ENCODE measurements at regions not wholly inside any gene's neighbourhood (a gene's known extent, or its start where the extent isn't known, plus 50 kb on each side); places are given as distances from the start of the nearest gene placed in this dataset.

- Histone ChIP-seq H3K4me3 (no peak overlapping the region), H3K27ac (no peak overlapping the region), H3K4me1 (no peaks in the 10 kb centered on the region), H3K27me3 (peaks cover 0 to 7% (median 0%) of the 10 kb centered on the region in 9 donors), H3K36me3 (no peaks in the 10 kb centered on the region), H3K9me3 (peaks cover 0 to 72% (median 34%) of the 10 kb centered on the region in 12 donors)
- ATAC-seq (no peak), DNase-seq (peak; percentile 5 to 40 (median 6))
- intact Hi-C loops (cut with DNase I) = no loop called here
- 70 to 78% (median 72%) methylated on average over 33 of the region's 33 CpGs for WGBS, 4 donors
- TF ChIP-seq CTCF (IDR thresholded peaks at IDR 0.05) = no peak
- no peak for TF ChIP-seq POLR2A (IDR thresholded peaks at IDR 0.05)
Observed at GRCh38 chr12:34402899-34403705, 380.8 kb downstream of the ALG10 start.

- H3K4me1 ChIP-seq = no peaks in the 10 kb centered on the region
Observed at GRCh38 chr12:34403706-34404376, 381.5 kb downstream of the ALG10 start.

GRCh38 chr12:34404377-34405285, 382.3 kb downstream of the ALG10 start:
- DNase-seq (peak; percentile 2 to 35 (median 7)), ATAC-seq (no peak)
- no peaks in the 10 kb centered on the region for H3K4me1 ChIP-seq
- no peaks in the 10 kb centered on the region for H3K36me3 ChIP-seq
- WGBS, 4 donors = 65 to 71% (median 68%) methylated on average over 19 of the region's 19 CpGs
- intact Hi-C loops (cut with DNase I) = no loop called here
- peaks cover 0 to 83% (median 47%) of the 10 kb centered on the region in 12 donors for H3K9me3 ChIP-seq
- H3K27ac ChIP-seq = no peak overlapping the region
- H3K4me3 ChIP-seq = no peak overlapping the region
- H3K27me3 ChIP-seq = peaks cover 0 to 7% (median 0%) of the 10 kb centered on the region in 9 donors
- TF ChIP-seq POLR2A (IDR thresholded peaks at IDR 0.05) (no peak), CTCF (IDR thresholded peaks at IDR 0.05) (no peak)

More at GRCh38 chr12:34403706-34404376, 381.5 kb downstream of the ALG10 start:
- Histone ChIP-seq H3K9me3 (peaks cover 0 to 79% (median 42%) of the 10 kb centered on the region in 12 donors), H3K27me3 (peaks cover 0 to 7% (median 0%) of the 10 kb centered on the region in 9 donors), H3K36me3 (no peaks in the 10 kb centered on the region), H3K27ac (no peak overlapping the region), H3K4me3 (no peak overlapping the region)
- TF ChIP-seq CTCF (IDR thresholded peaks at IDR 0.05) (no peak), POLR2A (IDR thresholded peaks at IDR 0.05) (no peak)
- WGBS, 4 donors = 53 to 58% (median 54%) methylated on average over 19 of the region's 19 CpGs
- ATAC-seq (no peak), DNase-seq (peak; percentile 2 to 49 (median 10))
- intact Hi-C loops (cut with DNase I) = no loop called here
